Panc1 (cell line): ENCODE measurements at regions not wholly inside any gene's neighbourhood (a gene's known extent, or its start where the extent isn't known, plus 50 kb on each side); places are given as distances from the start of the nearest gene placed in this dataset.

ENCODE experiments used
- ATAC-seq: fragments of 200-7000 bp; cut with Tn5 transposase; 2 replicates; pipeline ENCODE4 v1.9.1; 2020; ENCODE audit warnings: mild to moderate bottlenecking, moderate library complexity
- BruUV-seq: library from RNA; stranded (reverse); fragments of 400-500 nt; replicated peaks from 2 replicates; lab custom pipeline; 2021; lab: Mats Ljungman, UMichigan
- CTCF ChIA-PET: fragments of 300-600 bp; sonication (Branson Sonifier 250); formaldehyde crosslinking; loops from one replicate; lab custom pipeline; 2022; ENCODE audit warnings: antibody characterized with exemption; lab: Charles Lee
- POLR2A ChIA-PET: fragments of 300-600 bp; sonication (Branson Sonifier 250); formaldehyde crosslinking; loops from one replicate; lab custom pipeline; 2022; ENCODE audit warnings: antibody characterized with exemption; lab: Charles Lee
- DNase-seq: peaks from one replicate; pipeline ENCODE4 v3.0.0-alpha.2; 2010; ENCODE audit warnings: low read depth, low spot score
- H3K27ac ChIP-seq: 2 replicates; pipeline ENCODE4 v1.5.1; 2011; ENCODE audit warnings: mild to moderate bottlenecking, low read length, inconsistent platforms
- H3K27me3 ChIP-seq: fragments of 200-500 bp; sonication (Bioruptor generic); 2 replicates; pipeline ENCODE4 v1.6.0; 2014; ENCODE audit warnings: low read length, inconsistent platforms; ENCODE audit not compliant: control insufficient read depth, insufficient read depth
- H3K36me3 ChIP-seq: fragments of 200-500 bp; sonication (Bioruptor generic); 2 replicates; pipeline ENCODE4 v1.5.1; 2014; ENCODE audit warnings: inconsistent platforms, mild to moderate bottlenecking, low read length, moderate library complexity; ENCODE audit not compliant: control insufficient read depth, insufficient read depth
- H3K4me1 ChIP-seq: 2 replicates; pipeline ENCODE4 v1.5.1; 2011; ENCODE audit warnings: inconsistent platforms, mild to moderate bottlenecking, low read length, moderate library complexity; ENCODE audit not compliant: control insufficient read depth, insufficient read depth
- H3K4me3 ChIP-seq, 2 experiments: 2 replicates each; pipeline ENCODE4 v1.5.1; 2011 to 2012; ENCODE audit warnings: low read depth in 2 of 2, low read length in 2 of 2, mild to moderate bottlenecking in 2 of 2, inconsistent platforms in 1 of 2, moderate library complexity in 1 of 2
- H3K9me3 ChIP-seq: fragments of 200-500 bp; sonication (Bioruptor generic); 2 replicates; pipeline ENCODE4 v1.5.1; 2014; ENCODE audit warnings: low read depth, mild to moderate bottlenecking, inconsistent platforms, low read length, moderate library complexity; ENCODE audit not compliant: control insufficient read depth, insufficient read depth
- POLR2AphosphoS5 ChIP-seq: IDR thresholded peaks from 2 replicates; pipeline ENCODE4 v1.6.1; 2012; ENCODE audit warnings: mild to moderate bottlenecking, low read depth, low read length, moderate library complexity
- SIN3A ChIP-seq: IDR thresholded peaks from 2 replicates; pipeline ENCODE4 v1.6.1; 2012; ENCODE audit warnings: low read depth, mild to moderate bottlenecking, low read length, moderate library complexity, borderline replicate concordance; ENCODE audit not compliant: insufficient read depth
- TCF7L2 ChIP-seq: IDR thresholded peaks from 2 replicates; pipeline ENCODE4 v1.6.1; 2011; ENCODE audit warnings: mild to moderate bottlenecking, low read depth, low read length, inconsistent platforms
- in situ Hi-C: cut with HindIII; loops from 2 replicates; pipeline ENCODE4 v1.10.0; 2016; ENCODE audit warnings: low sequenced_read_pairs, low pct_unique_long_range_greater_than_20kb
- intact Hi-C: fragments of 100-400 bp; cut with micrococcal nuclease; formaldehyde crosslinking; loops from one replicate; pipeline ENCODE4 v1.10.0; 2022; ENCODE audit not compliant: unreplicated experiment
- TF ChIP-seq, protein P1 (sequence below): fragments of 450-650 bp; IDR thresholded peaks from 2 replicates; pipeline ENCODE4 v1.5.1; 2017; ENCODE audit warnings: mild to moderate bottlenecking
- TF ChIP-seq, protein P2 (sequence below), 2 experiments: IDR thresholded peaks; 2 replicates each; pipeline ENCODE4 v1.6.1; 2011 to 2012; ENCODE audit warnings: low read depth in 2 of 2, control low read depth in 1 of 2, low read length in 1 of 2, mild to moderate bottlenecking in 1 of 2, moderate library complexity in 1 of 2; ENCODE audit not compliant: insufficient read depth in 1 of 2

DNA sequence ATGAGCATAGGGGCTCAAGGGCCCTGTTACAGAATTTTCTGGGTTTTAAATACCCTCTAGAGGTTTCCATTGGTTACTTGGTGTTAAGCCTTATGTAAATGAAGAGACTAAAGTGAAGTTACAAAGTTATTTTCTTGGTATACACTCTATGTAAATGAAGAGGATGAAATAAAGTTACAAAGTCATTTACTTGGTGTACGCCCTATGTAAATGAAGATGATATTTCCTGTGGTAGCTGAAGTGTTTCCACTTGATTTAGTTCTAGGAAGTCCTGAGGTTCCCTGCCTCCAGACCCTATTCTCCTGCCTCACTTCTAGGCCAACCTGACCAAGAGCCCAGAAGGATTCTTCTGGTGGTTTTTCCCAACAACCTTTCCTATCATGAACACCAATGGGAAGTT, 126.1 kb downstream of the SPTSSA start:
- no peaks in the 10 kb centered on the region for H3K9me3 ChIP-seq
- H3K4me3 ChIP-seq = no peak overlapping the region
- ChIA-PET POLR2A (no interaction called here), CTCF (no interaction called here)
- no peak for TF ChIP-seq TCF7L2
- DNase-seq = no peak
- no peaks in the 10 kb centered on the region for H3K27me3 ChIP-seq
- H3K4me1 ChIP-seq = no peaks in the 10 kb centered on the region; the same call in 1 of the 2 replicates
- no peaks in the 10 kb centered on the region for H3K36me3 ChIP-seq
- BruUV-seq = no TSS peak
- intact Hi-C loops = no loop called here
- in situ Hi-C loops = no loop called here
- no peak overlapping the region for H3K27ac ChIP-seq
- no peak for ATAC-seq

DNA sequence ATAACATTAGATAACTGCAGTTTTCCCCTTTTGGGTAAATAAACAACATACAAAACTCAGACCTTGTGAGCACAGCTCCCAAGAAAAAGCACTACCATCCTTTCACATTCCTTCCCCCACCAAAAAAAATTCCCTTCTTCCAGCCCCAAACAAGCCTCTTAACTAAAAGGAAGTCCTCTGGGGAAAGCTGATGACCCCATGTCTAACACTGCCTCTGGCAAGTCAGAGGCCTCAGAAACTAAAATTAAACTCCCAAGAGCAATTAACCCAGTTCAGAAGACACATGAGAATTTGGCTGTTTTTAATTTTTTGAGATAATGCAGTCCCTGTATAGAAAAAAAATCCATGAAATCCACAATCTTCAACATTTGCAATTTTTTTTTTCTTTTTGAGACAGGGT, 127.7 kb downstream of the SPTSSA start:
- no peak overlapping the region for H3K27ac ChIP-seq
- ATAC-seq (no peak), DNase-seq (no peak)
- H3K27me3 ChIP-seq = no peaks in the 10 kb centered on the region
- no peak overlapping the region for H3K4me3 ChIP-seq
- no peak for TF ChIP-seq POLR2AphosphoS5
- TF ChIP-seq TCF7L2 = no peak
- TF ChIP-seq, protein P1, sequence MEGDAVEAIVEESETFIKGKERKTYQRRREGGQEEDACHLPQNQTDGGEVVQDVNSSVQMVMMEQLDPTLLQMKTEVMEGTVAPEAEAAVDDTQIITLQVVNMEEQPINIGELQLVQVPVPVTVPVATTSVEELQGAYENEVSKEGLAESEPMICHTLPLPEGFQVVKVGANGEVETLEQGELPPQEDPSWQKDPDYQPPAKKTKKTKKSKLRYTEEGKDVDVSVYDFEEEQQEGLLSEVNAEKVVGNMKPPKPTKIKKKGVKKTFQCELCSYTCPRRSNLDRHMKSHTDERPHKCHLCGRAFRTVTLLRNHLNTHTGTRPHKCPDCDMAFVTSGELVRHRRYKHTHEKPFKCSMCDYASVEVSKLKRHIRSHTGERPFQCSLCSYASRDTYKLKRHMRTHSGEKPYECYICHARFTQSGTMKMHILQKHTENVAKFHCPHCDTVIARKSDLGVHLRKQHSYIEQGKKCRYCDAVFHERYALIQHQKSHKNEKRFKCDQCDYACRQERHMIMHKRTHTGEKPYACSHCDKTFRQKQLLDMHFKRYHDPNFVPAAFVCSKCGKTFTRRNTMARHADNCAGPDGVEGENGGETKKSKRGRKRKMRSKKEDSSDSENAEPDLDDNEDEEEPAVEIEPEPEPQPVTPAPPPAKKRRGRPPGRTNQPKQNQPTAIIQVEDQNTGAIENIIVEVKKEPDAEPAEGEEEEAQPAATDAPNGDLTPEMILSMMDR = no peak
- TF ChIP-seq, protein P2, sequence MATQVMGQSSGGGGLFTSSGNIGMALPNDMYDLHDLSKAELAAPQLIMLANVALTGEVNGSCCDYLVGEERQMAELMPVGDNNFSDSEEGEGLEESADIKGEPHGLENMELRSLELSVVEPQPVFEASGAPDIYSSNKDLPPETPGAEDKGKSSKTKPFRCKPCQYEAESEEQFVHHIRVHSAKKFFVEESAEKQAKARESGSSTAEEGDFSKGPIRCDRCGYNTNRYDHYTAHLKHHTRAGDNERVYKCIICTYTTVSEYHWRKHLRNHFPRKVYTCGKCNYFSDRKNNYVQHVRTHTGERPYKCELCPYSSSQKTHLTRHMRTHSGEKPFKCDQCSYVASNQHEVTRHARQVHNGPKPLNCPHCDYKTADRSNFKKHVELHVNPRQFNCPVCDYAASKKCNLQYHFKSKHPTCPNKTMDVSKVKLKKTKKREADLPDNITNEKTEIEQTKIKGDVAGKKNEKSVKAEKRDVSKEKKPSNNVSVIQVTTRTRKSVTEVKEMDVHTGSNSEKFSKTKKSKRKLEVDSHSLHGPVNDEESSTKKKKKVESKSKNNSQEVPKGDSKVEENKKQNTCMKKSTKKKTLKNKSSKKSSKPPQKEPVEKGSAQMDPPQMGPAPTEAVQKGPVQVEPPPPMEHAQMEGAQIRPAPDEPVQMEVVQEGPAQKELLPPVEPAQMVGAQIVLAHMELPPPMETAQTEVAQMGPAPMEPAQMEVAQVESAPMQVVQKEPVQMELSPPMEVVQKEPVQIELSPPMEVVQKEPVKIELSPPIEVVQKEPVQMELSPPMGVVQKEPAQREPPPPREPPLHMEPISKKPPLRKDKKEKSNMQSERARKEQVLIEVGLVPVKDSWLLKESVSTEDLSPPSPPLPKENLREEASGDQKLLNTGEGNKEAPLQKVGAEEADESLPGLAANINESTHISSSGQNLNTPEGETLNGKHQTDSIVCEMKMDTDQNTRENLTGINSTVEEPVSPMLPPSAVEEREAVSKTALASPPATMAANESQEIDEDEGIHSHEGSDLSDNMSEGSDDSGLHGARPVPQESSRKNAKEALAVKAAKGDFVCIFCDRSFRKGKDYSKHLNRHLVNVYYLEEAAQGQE (IDR thresholded peaks at IDR 0.05; ENCODE audit: insufficient read depth in 1 of 2, low read depth in 2 of 2, low read length in 1 of 2) = no peak
- TF ChIP-seq SIN3A = no peak
- ChIA-PET POLR2A (no interaction called here), CTCF (no interaction called here)
- H3K36me3 ChIP-seq = no peaks in the 10 kb centered on the region
- no peaks in the 10 kb centered on the region for H3K9me3 ChIP-seq
- no peaks in the 10 kb centered on the region; the same call in 1 of the 2 replicates for H3K4me1 ChIP-seq
- intact Hi-C loops (no loop called here), in situ Hi-C loops (no loop called here)
- no TSS peak for BruUV-seq
